SW480 (cell line): ENCODE measurements at regions not wholly inside any gene's neighbourhood (a gene's known extent, or its start where the extent isn't known, plus 50 kb on each side); places are given as distances from the start of the nearest gene placed in this dataset.

Experiments used
- DNase-seq: peaks from one replicate; pipeline ENCODE4 v3.0.0-alpha.2; 2016; ENCODE audit warnings: low spot score

GRCh38 chr5:52725808-52726207, 61.9 kb upstream of the ITGA1 start:
- DNase-seq: no peak

- no peak for DNase-seq
Observed at GRCh38 chr5:52727020-52727419, 60.7 kb upstream of the ITGA1 start.

- peak; percentile 30 for DNase-seq
Observed at GRCh38 chr5:52727576-52727975, 60.1 kb upstream of the ITGA1 start.

GRCh38 chr5:52728224-52728623, 59.5 kb upstream of the ITGA1 start:
- no peak for DNase-seq

GRCh38 chr5:52728686-52729085, 59.0 kb upstream of the ITGA1 start:
- DNase-seq: no peak

- no peak for DNase-seq
Observed at GRCh38 chr5:52731274-52732027, 56.3 kb upstream of the ITGA1 start.

GRCh38 chr5:52734557-52734956, 53.2 kb upstream of the ITGA1 start:
- no peak for DNase-seq

GRCh38 chr5:52735139-52735538, 52.6 kb upstream of the ITGA1 start:
- no peak for DNase-seq
